ENCODE measurements at regions not wholly inside any gene's neighbourhood (a gene's known extent, or its start where the extent isn't known, plus 50 kb on each side); places are given as distances from the start of the nearest gene placed in this dataset.

GRCh38 chr1:209417761-209418160 lies 165.8 kb upstream of the CAMK1G start:
- in situ Hi-C loops (cut with HindIII; ENCODE audit: low pct_ligation_motif_present, low pct_unique_long_range_greater_than_20kb, low sequenced_read_pairs), result no loop called here
- DNase-seq, result no peak

- DNase-seq, result no peak
- in situ Hi-C loops (cut with HindIII; ENCODE audit: low pct_ligation_motif_present, low pct_unique_long_range_greater_than_20kb, low sequenced_read_pairs), result no loop called here
Observed at GRCh38 chr1:209420276-209420675, 163.2 kb upstream of the CAMK1G start.

- no peak for DNase-seq
- in situ Hi-C loops (cut with HindIII; ENCODE audit: low pct_ligation_motif_present, low pct_unique_long_range_greater_than_20kb, low sequenced_read_pairs), result no loop called here
Observed at GRCh38 chr1:209421186-209421585, 162.3 kb upstream of the CAMK1G start.

DNA sequence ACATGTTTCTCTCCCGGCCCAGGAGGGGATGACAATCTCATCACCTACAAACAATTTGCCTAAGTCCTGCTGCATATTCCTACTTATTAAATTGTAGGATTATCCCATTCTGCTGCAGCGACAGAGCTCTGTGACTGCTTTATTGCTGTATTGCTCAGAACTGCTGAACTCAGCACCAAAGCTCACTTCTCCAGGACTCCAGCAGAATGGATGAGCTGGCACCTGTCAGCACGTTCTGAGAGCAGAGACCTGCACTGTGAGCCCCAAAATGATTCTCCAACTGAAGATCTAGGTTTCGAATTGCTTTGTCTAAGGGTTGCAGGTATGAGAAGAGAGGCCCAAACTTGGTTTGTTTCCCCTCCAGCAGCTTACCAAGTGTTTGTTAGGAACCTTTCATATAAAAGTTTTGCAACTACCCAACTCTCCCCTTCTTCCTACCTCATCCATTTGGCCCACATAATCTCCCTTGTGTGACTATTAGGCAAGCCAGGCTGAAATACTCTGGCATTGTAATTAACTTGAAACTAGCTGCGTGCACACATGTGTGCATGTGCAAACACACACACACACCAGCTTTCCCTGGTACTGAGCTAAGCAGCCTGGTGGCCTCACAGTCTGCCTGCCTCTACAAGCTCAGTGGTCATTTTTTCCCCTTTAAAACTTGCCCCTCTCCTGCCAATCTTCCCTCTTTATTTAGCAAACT lies 161.4 kb upstream of the CAMK1G start:
- no peak for DNase-seq
- in situ Hi-C loops (cut with HindIII; ENCODE audit: low pct_ligation_motif_present, low pct_unique_long_range_greater_than_20kb, low sequenced_read_pairs), result no loop called here

- DNase-seq, result no peak
- in situ Hi-C loops (cut with HindIII; ENCODE audit: low pct_ligation_motif_present, low pct_unique_long_range_greater_than_20kb, low sequenced_read_pairs), result no loop called here
Observed at GRCh38 chr1:209425959-209426358, 157.6 kb upstream of the CAMK1G start.

- no peak for DNase-seq
- in situ Hi-C loops (cut with HindIII; ENCODE audit: low pct_ligation_motif_present, low pct_unique_long_range_greater_than_20kb, low sequenced_read_pairs), result no loop called here
Observed at GRCh38 chr1:209427277-209427676, 156.2 kb upstream of the CAMK1G start.

- no peak for DNase-seq
- in situ Hi-C loops (cut with HindIII; ENCODE audit: low pct_ligation_motif_present, low pct_unique_long_range_greater_than_20kb, low sequenced_read_pairs), result no loop called here
Observed at GRCh38 chr1:209427811-209428210, 155.7 kb upstream of the CAMK1G start.

DNA sequence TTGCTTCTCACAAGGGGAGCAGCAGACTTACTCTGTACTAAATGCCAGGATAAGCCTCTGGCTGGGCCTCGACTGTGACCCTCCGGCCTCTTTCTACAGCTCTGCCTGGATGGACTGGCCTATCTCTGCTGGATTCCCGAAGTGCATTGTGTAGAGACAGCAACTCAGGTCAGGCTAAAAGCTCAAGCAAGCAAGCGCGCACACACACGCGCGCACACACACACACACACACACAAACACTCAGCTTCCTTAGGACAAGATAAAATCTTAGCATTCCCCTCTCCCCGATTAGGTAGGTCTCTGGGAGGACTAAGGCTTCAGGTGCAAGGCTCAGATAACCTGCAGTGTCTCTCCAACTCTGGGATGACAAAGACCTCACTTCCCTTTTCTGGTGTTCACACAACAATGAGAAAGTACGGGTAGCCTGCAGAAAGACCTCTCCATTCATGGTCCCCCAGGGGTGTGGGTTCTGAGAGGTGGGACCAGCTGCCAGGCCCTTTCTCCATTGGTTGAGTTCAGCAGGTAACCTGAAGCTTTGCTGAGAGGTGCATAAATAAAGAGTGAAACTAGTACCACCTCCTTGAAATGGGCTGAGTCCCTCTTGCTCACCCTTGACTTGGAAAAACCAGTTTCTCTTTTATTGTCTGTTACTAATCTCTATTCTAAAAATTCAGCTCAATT lies 155.1 kb upstream of the CAMK1G start:
- no peak for DNase-seq
- in situ Hi-C loops (cut with HindIII; ENCODE audit: low pct_ligation_motif_present, low pct_unique_long_range_greater_than_20kb, low sequenced_read_pairs), result no loop called here

DNA sequence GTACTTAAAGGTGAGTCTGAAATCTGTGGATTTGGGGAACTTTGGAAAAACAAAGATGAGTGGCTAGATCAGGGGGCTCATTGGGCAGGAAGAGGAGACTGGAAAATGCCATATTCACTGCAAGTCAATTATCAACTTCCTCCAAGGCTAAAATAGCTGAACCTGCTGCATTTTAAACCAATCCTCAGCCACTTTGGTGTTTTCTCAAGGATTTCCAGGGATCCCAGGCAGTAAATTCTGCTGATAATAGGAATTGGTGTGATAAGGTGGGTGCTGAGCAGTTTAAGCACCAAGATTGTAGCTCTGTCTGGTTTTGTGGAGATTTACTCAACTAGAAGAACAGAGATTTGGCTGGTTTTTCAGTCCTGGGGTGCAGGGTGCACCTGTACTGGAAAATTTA lies 153.9 kb upstream of the CAMK1G start:
- no peak for DNase-seq
- in situ Hi-C loops (cut with HindIII; ENCODE audit: low pct_ligation_motif_present, low pct_unique_long_range_greater_than_20kb, low sequenced_read_pairs), result no loop called here

DNA sequence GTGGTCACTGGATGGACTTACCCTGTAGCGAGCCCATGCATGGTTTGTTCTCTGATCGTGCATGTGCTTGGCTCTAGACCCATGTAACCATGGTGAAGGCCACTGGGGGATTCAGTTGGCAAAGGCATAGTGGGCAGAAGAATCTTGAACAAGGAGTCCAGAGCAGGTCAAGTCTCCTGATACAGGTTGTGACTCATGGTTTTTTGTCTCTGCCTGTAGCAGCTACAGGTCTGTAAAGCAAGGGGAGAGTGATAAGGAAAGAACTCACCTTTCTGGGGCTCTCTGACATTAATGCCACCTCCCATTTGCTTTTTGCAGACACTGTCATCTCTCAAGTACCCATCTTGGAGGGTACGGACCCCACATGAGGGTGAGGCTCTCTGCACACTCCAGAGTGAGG lies 153.4 kb upstream of the CAMK1G start:
- in situ Hi-C loops (cut with HindIII; ENCODE audit: low pct_ligation_motif_present, low pct_unique_long_range_greater_than_20kb, low sequenced_read_pairs), result no loop called here
- DNase-seq, result no peak

DNA sequence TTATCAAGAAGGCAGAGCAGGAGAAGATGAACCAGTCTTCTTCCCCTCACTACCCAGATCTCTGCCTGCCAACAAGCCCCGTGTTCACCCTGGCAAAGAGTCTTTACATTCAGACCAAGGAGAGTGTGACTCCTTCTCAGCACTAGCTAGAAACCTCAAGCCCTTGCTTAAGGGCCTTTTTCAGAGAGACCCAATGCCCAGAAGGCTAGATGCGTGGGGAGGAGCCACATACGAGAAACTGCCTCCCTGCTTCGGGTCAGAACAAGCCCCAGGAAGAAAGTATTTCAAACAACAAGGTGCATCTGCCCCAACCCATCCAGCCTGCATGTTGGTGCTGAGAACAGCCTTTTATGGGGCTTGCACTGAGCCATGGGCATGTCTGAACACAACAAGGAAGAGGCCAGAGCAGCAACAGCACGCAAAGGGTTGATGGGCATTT lies 152.7 kb upstream of the CAMK1G start:
- in situ Hi-C loops (cut with HindIII; ENCODE audit: low pct_ligation_motif_present, low pct_unique_long_range_greater_than_20kb, low sequenced_read_pairs), result no loop called here
- no peak for DNase-seq

DNA sequence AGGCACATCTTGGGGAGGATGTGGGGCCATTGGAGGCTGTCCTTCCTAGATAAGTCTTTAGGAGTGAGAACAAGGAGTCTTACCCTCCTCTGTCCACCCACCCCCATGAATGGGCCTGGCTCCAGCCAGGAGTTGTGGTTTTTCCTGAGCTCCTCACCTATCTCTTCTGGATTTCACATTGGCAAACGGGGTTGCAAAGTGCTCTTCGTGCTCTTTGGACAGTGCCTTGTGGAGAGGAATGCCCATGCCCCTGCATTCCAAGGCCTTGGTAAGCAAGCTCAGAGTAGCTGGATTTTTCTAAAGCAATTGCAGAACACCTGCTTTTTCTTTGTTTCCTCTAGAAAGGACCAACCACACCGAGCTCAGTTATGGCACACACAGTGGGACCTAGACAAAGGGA lies 152.1 kb upstream of the CAMK1G start:
- no peak for DNase-seq

GRCh38 chr1:209431813-209432442 lies 151.6 kb upstream of the CAMK1G start:
- no peak for DNase-seq
- in situ Hi-C loops (cut with HindIII; ENCODE audit: low pct_ligation_motif_present, low pct_unique_long_range_greater_than_20kb, low sequenced_read_pairs), result no loop called here

More for the DNA sequence above, 152.1 kb upstream of the CAMK1G start:
- in situ Hi-C loops (cut with HindIII; ENCODE audit: low pct_ligation_motif_present, low pct_unique_long_range_greater_than_20kb, low sequenced_read_pairs), result no loop called here

DNA sequence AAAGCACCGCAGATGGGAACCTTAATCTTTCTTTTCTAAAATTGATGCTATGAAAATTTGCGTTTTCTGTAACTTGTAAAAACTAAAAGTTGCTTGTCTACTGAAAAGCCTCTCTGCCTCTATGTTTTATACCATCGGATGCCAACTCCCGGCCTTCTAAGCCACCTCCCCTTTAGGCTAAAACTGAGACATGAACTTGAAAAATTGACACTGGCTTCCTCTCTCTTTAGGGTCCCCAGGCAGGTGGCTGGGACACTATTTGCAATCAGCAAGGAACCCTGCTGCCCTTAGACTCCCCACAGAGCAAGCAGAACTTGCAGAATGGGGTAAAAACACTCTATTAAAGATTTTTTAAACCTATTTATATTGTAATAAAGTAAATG lies 151.1 kb upstream of the CAMK1G start:
- in situ Hi-C loops (cut with HindIII; ENCODE audit: low pct_ligation_motif_present, low pct_unique_long_range_greater_than_20kb, low sequenced_read_pairs), result no loop called here
- DNase-seq, result no peak

DNA sequence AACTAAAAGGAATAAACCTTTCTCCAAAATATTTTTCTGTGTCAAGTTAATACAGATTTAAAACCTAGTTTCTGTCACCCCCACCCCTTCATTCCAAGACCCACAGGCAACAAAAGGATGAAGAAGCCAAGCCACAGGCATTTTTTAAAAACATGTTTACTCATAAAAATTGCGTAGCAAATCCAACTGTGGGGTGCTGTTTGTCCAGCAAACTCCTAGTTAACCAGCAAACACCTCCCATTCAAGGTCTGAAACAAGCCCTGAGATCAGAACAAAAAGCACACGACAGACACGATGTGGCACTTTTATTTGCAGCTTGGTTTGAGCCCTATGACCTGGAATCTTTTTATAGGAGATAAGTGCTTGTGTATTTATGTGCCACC lies 149.9 kb upstream of the CAMK1G start:
- no peak for DNase-seq
- in situ Hi-C loops (cut with HindIII; ENCODE audit: low pct_ligation_motif_present, low pct_unique_long_range_greater_than_20kb, low sequenced_read_pairs), result no loop called here

- no peak for DNase-seq
- in situ Hi-C loops (cut with HindIII; ENCODE audit: low pct_ligation_motif_present, low pct_unique_long_range_greater_than_20kb, low sequenced_read_pairs), result no loop called here
Observed at GRCh38 chr1:209434066-209434465, 149.4 kb upstream of the CAMK1G start.

- in situ Hi-C loops (cut with HindIII; ENCODE audit: low pct_ligation_motif_present, low pct_unique_long_range_greater_than_20kb, low sequenced_read_pairs), result no loop called here
- no peak for DNase-seq
Observed at GRCh38 chr1:209434631-209435217, 148.8 kb upstream of the CAMK1G start.

DNA sequence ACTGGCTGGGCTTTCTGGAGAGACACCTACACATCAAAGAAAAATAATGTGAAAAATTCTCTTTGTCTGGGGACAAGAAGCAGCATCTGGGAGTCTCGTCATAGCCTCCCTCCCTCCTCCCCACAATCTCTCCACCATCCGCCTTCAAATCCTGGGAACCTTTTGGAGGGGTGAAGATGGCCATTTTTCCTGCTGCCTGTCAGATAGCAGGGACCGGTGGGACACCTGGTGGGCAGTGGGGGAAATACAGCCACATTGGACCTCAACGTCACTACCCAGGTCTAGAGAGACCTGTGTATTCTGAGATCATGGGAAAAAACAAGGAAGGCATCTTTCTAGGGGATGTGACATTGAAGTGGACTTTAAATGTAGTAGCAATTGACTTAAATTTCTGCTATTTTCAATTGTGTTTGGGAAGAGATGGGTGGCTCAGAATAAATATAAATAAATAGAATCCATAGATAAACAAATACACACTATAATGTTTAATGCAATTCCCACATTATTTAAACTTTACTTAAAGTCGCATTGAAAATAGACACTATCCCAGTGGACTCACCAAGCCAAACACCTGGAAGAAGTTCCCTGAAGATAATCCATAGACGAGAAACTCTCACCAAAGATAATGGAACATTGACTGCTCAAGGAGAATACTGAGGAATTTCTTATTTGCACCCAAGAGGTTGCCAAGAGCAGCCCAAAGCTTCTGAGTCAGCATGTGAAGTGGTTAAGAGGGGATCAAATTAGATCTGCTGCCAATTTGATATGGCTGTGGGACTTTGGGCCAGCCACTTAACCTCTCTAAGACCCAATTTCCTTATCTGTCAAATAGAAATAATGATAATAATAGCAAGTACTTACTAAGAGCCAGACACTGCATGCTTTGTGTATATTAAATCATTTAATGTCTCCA lies 147.6 kb upstream of the CAMK1G start:
- peak; percentile 72 for DNase-seq
- in situ Hi-C loops (cut with HindIII; ENCODE audit: low pct_ligation_motif_present, low pct_unique_long_range_greater_than_20kb, low sequenced_read_pairs), result no loop called here

DNA sequence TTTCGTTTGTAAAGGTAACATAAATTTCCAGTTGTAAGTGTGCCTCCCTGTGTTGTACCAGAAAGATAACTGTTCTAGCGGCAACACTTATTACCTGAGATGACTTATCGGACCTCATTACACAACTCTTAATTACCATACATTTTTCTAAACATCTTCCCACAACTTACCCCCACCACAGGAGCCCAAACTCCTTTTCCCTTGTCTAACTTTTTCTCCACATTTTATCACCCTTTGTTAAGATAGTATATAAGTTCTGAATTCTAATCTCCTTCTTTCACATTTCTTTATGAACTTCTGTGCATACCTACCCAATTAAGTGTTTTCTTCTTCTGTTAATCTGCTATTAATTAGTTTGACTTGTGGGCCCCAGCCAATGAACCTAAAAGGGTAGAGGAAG lies 143.7 kb upstream of the CAMK1G start:
- no peak for DNase-seq

More for the DNA sequence above, 143.7 kb upstream of the CAMK1G start:
- in situ Hi-C loops (cut with HindIII; ENCODE audit: low pct_ligation_motif_present, low pct_unique_long_range_greater_than_20kb, low sequenced_read_pairs), result no loop called here
